Tibial nerve (tissue), 4 donors: ENCODE measurements at regions not wholly inside any gene's neighbourhood (a gene's known extent, or its start where the extent isn't known, plus 50 kb on each side); places are given as distances from the start of the nearest gene placed in this dataset.

Source experiments
- CTCF ChIP-seq, 5 experiments: fragments of 200-600 bp in 3 of 5; fragments of 450-650 bp in 2 of 5; sonication (generic) in 3 of 5; IDR thresholded peaks; one replicate each; pipeline ENCODE4 v1.5.1; 2016 to 2019; ENCODE audit warnings: antibody characterized with exemption in 5 of 5, mild to moderate bottlenecking in 3 of 5, moderate library complexity in 2 of 5
- EP300 ChIP-seq, 2 donors: sonication (generic); formaldehyde crosslinking; IDR thresholded peaks; one replicate each; pipeline ENCODE4 v1.6.1; 2017; ENCODE audit warnings: antibody characterized with exemption in 2 of 2, mild to moderate bottlenecking in 1 of 2
- POLR2A ChIP-seq, 2 donors: fragments of 450-650 bp; IDR thresholded peaks; one replicate each; pipeline ENCODE4 v1.6.1; 2017; ENCODE audit warnings: antibody characterized with exemption in 2 of 2, mild to moderate bottlenecking in 2 of 2, moderate library complexity in 2 of 2

DNA sequence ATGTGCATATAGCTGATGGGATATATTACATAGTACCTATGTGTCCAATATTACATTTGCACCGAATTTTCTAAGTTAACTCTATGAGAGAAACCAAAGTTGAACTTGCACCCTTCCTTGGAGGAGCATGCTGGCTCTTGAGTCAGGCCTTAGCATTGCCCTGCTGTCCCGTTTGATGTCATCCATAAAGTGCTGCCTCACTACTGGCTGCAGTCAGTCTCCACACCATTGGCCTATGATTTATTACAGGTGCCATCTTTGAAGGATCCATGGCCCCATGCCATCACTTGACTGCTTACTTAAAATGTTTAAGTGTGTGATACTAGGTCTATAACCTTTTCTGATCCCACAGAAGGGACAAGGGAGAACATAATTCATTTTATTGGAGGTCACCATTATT is 249.3 kb upstream of the RBBP8 start:
- TF ChIP-seq POLR2A (IDR thresholded peaks at IDR 0.05) = no peak
- TF ChIP-seq CTCF (IDR thresholded peaks at IDR 0.05) = no peak
- no peak for TF ChIP-seq EP300 (IDR thresholded peaks at IDR 0.05)
